K562 (cell line): ENCODE measurements at regions not wholly inside any gene's neighbourhood (a gene's known extent, or its start where the extent isn't known, plus 50 kb on each side); places are given as distances from the start of the nearest gene placed in this dataset.

Experiments used
- ATAC-seq: fragments of 200-7000 bp; cut with Tn5 transposase; 3 replicates; pipeline ENCODE4 v1.9.1; 2020; ENCODE audit warnings: moderate library complexity
- BruUV-seq: library from RNA; stranded (reverse); fragments of 400-500 nt; replicated peaks from 2 replicates; lab custom pipeline; 2021; lab: Mats Ljungman, UMichigan
- CTCF ChIA-PET: fragments of 300-600 bp; formaldehyde crosslinking; extraction: SDS; loops from one replicate; lab custom pipeline; 2021; ENCODE audit warnings: low intra/inter-chr PET ratio; lab: Yijun Ruan, JAX
- POLR2A ChIA-PET: fragments of 300-600, 350-650 bp; sonication (Branson Sonifier 250); formaldehyde crosslinking; extraction: SDS; loops from one replicate; lab custom pipeline; 2021; ENCODE audit warnings: antibody characterized with exemption, inconsistent platforms; lab: Yijun Ruan, JAX
- DNase-seq, 4 experiments: peaks; one replicate each; pipeline versions ENCODE4 v3.0.0 to v3.0.0-alpha.2; 2011 to 2018; ENCODE audit warnings: low spot score in 3 of 4, mixed read lengths in 3 of 4; ENCODE audit errors: extremely low read depth in 1 of 4
- FAIRE-seq: peaks from 2 replicates; lab custom pipeline; 2011; peaks lifted over from hg19 to GRCh38; lab: Jason Lieb, UNC
- H2AFZ ChIP-seq: 2 replicates; pipeline ENCODE4 v1.6.0; 2011; ENCODE audit warnings: low read depth, low read length, control low read depth, inconsistent platforms
- H3K27ac ChIP-seq: fragments of 200-600 bp; 3 replicates; pipeline ENCODE4 v1.8.0; 2011; ENCODE audit warnings: low read depth, mild to moderate bottlenecking, control low read depth, inconsistent platforms, low read length, moderate library complexity, mixed read lengths; ENCODE audit errors: extremely low read depth
- H3K27me3 ChIP-seq, 2 experiments: fragments of 300-600 bp in 1 of 2; 2 replicates in 1 of 2; 3 replicates in 1 of 2; pipeline versions ENCODE4 v1.6.0 to v1.8.0; 2011; ENCODE audit warnings: inconsistent platforms in 2 of 2, low read length in 2 of 2, mild to moderate bottlenecking in 1 of 2, mixed read lengths in 1 of 2, moderate library complexity in 1 of 2; ENCODE audit not compliant: control insufficient read depth in 2 of 2, insufficient read depth in 2 of 2
- H3K36me3 ChIP-seq: fragments of 300-600 bp; 3 replicates; pipeline ENCODE4 v1.8.0; 2011; ENCODE audit warnings: mild to moderate bottlenecking, low read length, inconsistent platforms; ENCODE audit not compliant: control insufficient read depth, insufficient read depth
- H3K4me1 ChIP-seq, 2 experiments: fragments of 200-600 bp in 1 of 2; replicated peaks in 1 of 2; 2 replicates in 1 of 2; 3 replicates in 1 of 2; pipeline versions ENCODE4 v1.5.1 to v1.8.0; 2011; ENCODE audit warnings: inconsistent platforms in 2 of 2, low read length in 2 of 2, mild to moderate bottlenecking in 1 of 2, mixed read lengths in 1 of 2, moderate library complexity in 1 of 2; ENCODE audit not compliant: control insufficient read depth in 2 of 2, insufficient read depth in 2 of 2
- H3K4me2 ChIP-seq: 2 replicates; pipeline ENCODE4 v1.6.1; 2011; ENCODE audit warnings: low read length, control low read depth, inconsistent platforms, mixed read lengths; ENCODE audit not compliant: insufficient read depth
- H3K4me3 ChIP-seq: fragments of 200-600 bp; sonication (generic), shearing (Covaris generic); 2 replicates; pipeline ENCODE4 v1.5.1; 2016; ENCODE audit warnings: control low read depth, inconsistent platforms
- H3K79me2 ChIP-seq: fragments of 200-600 bp; 3 replicates; pipeline ENCODE4 v1.8.0; 2011; ENCODE audit warnings: low read length, inconsistent platforms; ENCODE audit not compliant: control insufficient read depth, insufficient read depth
- H3K9ac ChIP-seq, 2 experiments: 2 replicates each; pipeline versions ENCODE4 v1.6.0 to v1.6.1; 2011; ENCODE audit warnings: low read depth in 2 of 2, low read length in 2 of 2, control low read depth in 1 of 2, inconsistent platforms in 1 of 2, mild to moderate bottlenecking in 1 of 2, mixed read lengths in 1 of 2; ENCODE audit not compliant: insufficient read depth in 1 of 2
- H3K9me1 ChIP-seq: one replicate; pipeline ENCODE4 v1.6.0; 2011; ENCODE audit warnings: inconsistent platforms, mild to moderate bottlenecking, low read length, moderate library complexity; ENCODE audit not compliant: control insufficient read depth, insufficient read depth
- H3K9me3 ChIP-seq: replicated peaks from 2 replicates; pipeline ENCODE4 v1.5.1; 2011; ENCODE audit warnings: low read depth, low read length, inconsistent platforms; ENCODE audit not compliant: control insufficient read depth, insufficient read depth
- H4K20me1 ChIP-seq: replicated peaks from 2 replicates; pipeline ENCODE4 v1.6.1; 2011; ENCODE audit warnings: low read length, inconsistent platforms, mixed read lengths; ENCODE audit not compliant: control insufficient read depth, insufficient read depth
- MAFF ChIP-seq: IDR thresholded peaks from 2 replicates; pipeline ENCODE4 v1.6.1; 2012; ENCODE audit warnings: low read length, improper control_type of control experiment
- MTA2 ChIP-seq: fragments of 450-650 bp; IDR thresholded peaks from 2 replicates; pipeline ENCODE4 v1.6.1; 2016; ENCODE audit warnings: low read depth
- TCFL5 ChIP-seq: fragments of 250-450 bp; sonication (Bioruptor Pico); conservative IDR thresholded peaks from 2 replicates; pipeline ENCODE4 v1.6.1; 2021; ENCODE audit warnings: mild to moderate bottlenecking, moderate library complexity, matching md5 sums
- ZFP30 ChIP-seq: fragments of 250-450 bp; sonication (Bioruptor Pico); IDR thresholded peaks from 2 replicates; pipeline ENCODE4 v1.8.0; 2022; ENCODE audit warnings: moderate library complexity, mild to moderate bottlenecking, inconsistent platforms, borderline replicate concordance
- ZNF134 ChIP-seq: fragments of 250-450 bp; sonication (Bioruptor Pico); conservative IDR thresholded peaks from 2 replicates; pipeline ENCODE4 v1.4.0; 2020
- whole genome bisulfite sequencing: fragments of 100-300 bp; shearing (Covaris generic); methylation state at CpG from one replicate; pipeline ENCODE4 v1.1.6; 2016; ENCODE audit warnings: low coverage, mixed read lengths; ENCODE audit not compliant: insufficient coverage; ENCODE audit errors: missing lambda C conversion rate; 5-methylcytosine and 5-hydroxymethylcytosine counted together
- in situ Hi-C: fragments of 300-500 bp; cut with MboI; formaldehyde crosslinking; loops from 4 replicates; pipeline ENCODE4 v1.15.0; 2018; ENCODE audit warnings: inconsistent platforms, mixed read lengths
- intact Hi-C: fragments of 100-400 bp; cut with micrococcal nuclease; formaldehyde crosslinking; loops from 2 replicates; pipeline ENCODE4 v1.14.2; 2022
- TF ChIP-seq, protein P1 (sequence below): sonication (generic); formaldehyde crosslinking; IDR thresholded peaks from 2 replicates; pipeline ENCODE4 v1.8.1; 2023; ENCODE audit warnings: missing genetic modification reagents, mild to moderate bottlenecking, borderline replicate concordance

- no peak overlapping the region for H3K9ac ChIP-seq
- no peaks in the 10 kb centered on the region for H3K4me1 ChIP-seq
- H3K9me3 ChIP-seq, result no peaks in the 10 kb centered on the region
- H3K27ac ChIP-seq, result no peak overlapping the region
- H3K79me2 ChIP-seq, result no peaks in the 10 kb centered on the region
- CTCF ChIA-PET, result no interaction called here
- no peaks in the 10 kb centered on the region for H3K27me3 ChIP-seq
- no peak overlapping the region for H3K4me3 ChIP-seq
- TF ChIP-seq MTA2, result no peak
- no peak for TF ChIP-seq TCFL5
- TF ChIP-seq ZNF134, result no peak
- no peak for TF ChIP-seq MAFF
- TF ChIP-seq ZFP30 (CRISPR knock-in tag), result no peak
- TF ChIP-seq, protein P1, sequence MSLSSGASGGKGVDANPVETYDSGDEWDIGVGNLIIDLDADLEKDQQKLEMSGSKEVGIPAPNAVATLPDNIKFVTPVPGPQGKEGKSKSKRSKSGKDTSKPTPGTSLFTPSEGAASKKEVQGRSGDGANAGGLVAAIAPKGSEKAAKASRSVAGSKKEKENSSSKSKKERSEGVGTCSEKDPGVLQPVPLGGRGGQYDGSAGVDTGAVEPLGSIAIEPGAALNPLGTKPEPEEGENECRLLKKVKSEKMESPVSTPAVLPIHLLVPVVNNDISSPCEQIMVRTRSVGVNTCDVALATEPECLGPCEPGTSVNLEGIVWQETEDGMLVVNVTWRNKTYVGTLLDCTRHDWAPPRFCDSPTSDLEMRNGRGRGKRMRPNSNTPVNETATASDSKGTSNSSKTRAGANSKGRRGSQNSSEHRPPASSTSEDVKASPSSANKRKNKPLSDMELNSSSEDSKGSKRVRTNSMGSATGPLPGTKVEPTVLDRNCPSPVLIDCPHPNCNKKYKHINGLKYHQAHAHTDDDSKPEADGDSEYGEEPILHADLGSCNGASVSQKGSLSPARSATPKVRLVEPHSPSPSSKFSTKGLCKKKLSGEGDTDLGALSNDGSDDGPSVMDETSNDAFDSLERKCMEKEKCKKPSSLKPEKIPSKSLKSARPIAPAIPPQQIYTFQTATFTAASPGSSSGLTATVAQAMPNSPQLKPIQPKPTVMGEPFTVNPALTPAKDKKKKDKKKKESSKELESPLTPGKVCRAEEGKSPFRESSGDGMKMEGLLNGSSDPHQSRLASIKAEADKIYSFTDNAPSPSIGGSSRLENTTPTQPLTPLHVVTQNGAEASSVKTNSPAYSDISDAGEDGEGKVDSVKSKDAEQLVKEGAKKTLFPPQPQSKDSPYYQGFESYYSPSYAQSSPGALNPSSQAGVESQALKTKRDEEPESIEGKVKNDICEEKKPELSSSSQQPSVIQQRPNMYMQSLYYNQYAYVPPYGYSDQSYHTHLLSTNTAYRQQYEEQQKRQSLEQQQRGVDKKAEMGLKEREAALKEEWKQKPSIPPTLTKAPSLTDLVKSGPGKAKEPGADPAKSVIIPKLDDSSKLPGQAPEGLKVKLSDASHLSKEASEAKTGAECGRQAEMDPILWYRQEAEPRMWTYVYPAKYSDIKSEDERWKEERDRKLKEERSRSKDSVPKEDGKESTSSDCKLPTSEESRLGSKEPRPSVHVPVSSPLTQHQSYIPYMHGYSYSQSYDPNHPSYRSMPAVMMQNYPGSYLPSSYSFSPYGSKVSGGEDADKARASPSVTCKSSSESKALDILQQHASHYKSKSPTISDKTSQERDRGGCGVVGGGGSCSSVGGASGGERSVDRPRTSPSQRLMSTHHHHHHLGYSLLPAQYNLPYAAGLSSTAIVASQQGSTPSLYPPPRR, result no peak
- TF ChIP-seq, all 486 proteins: peak for 0
- FAIRE-seq (no peak), ATAC-seq (no peak), DNase-seq (no peak)
- BruUV-seq, result no TSS peak
- Histone ChIP-seq H2AFZ (no peak overlapping the region), H4K20me1 (no peaks in the 10 kb centered on the region), H3K4me2 (no peak overlapping the region), H3K36me3 (no peaks in the 10 kb centered on the region), H3K9me1 (no peaks in the 10 kb centered on the region)
- POLR2A ChIA-PET, result no interaction called here
- WGBS, result 0% methylated on average over 10 of the region's 10 CpGs
- intact Hi-C loops, result no loop called here
- in situ Hi-C loops, result no loop called here
Observed at GRCh38 chr11:127385071-127385470, 384.5 kb upstream of the KIRREL3 start.
